NB4 (cell line): ENCODE measurements at regions not wholly inside any gene's neighbourhood (a gene's known extent, or its start where the extent isn't known, plus 50 kb on each side); places are given as distances from the start of the nearest gene placed in this dataset.

Experiments used
- POLR2A ChIP-seq: IDR thresholded peaks from 2 replicates; pipeline ENCODE4 v1.6.1; 2011; ENCODE audit warnings: mild to moderate bottlenecking; ENCODE audit not compliant: insufficient read length; ENCODE audit errors: extremely low read depth
- TF ChIP-seq, protein P1 (sequence below): IDR thresholded peaks from one replicate; pipeline ENCODE4 v1.5.1; 2012; ENCODE audit warnings: low read depth, low read length
- TF ChIP-seq, protein P2 (sequence below): IDR thresholded peaks from 2 replicates; pipeline ENCODE4 v1.6.1; 2011; ENCODE audit warnings: low read depth, low read length

DNA sequence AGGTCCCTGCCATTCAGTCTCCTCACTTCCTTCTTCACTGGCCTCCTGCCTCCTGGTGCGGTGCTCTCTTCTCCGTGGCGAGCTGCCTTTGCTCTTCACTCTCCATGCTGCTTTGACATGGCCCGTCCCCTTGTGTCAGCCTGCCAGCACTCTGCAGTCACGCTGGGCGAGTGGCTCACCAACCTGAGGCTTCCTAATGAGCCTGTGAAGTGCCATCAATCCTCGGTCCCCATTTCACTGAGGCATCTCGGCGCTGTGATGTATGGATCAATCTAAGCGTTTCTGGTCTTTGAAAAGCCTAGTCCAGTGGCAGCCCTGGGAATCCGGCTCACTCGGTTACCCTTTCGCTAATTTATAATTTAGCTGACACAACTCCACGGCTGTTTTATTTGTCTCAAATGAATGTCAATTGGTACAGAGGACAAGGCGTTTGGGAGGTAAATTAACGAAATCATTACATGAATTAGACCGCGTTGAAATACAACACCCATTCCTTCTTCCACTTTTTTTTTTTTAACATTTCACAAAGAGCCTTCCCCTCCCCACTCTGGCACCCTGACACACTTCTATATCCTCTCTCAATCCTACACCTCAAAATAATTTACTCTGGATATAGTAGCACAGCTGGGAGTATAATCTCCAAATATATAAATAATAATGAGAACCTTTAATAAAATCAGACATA lies 610.7 kb downstream of the TMEM114 start:
- TF ChIP-seq, protein P1, sequence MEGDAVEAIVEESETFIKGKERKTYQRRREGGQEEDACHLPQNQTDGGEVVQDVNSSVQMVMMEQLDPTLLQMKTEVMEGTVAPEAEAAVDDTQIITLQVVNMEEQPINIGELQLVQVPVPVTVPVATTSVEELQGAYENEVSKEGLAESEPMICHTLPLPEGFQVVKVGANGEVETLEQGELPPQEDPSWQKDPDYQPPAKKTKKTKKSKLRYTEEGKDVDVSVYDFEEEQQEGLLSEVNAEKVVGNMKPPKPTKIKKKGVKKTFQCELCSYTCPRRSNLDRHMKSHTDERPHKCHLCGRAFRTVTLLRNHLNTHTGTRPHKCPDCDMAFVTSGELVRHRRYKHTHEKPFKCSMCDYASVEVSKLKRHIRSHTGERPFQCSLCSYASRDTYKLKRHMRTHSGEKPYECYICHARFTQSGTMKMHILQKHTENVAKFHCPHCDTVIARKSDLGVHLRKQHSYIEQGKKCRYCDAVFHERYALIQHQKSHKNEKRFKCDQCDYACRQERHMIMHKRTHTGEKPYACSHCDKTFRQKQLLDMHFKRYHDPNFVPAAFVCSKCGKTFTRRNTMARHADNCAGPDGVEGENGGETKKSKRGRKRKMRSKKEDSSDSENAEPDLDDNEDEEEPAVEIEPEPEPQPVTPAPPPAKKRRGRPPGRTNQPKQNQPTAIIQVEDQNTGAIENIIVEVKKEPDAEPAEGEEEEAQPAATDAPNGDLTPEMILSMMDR, result no peak
- no peak for TF ChIP-seq POLR2A
- TF ChIP-seq, protein P2, sequence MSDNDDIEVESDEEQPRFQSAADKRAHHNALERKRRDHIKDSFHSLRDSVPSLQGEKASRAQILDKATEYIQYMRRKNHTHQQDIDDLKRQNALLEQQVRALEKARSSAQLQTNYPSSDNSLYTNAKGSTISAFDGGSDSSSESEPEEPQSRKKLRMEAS, result no peak
